ENCODE measurements at regions not wholly inside any gene's neighbourhood (a gene's known extent, or its start where the extent isn't known, plus 50 kb on each side); places are given as distances from the start of the nearest gene placed in this dataset.

DNA sequence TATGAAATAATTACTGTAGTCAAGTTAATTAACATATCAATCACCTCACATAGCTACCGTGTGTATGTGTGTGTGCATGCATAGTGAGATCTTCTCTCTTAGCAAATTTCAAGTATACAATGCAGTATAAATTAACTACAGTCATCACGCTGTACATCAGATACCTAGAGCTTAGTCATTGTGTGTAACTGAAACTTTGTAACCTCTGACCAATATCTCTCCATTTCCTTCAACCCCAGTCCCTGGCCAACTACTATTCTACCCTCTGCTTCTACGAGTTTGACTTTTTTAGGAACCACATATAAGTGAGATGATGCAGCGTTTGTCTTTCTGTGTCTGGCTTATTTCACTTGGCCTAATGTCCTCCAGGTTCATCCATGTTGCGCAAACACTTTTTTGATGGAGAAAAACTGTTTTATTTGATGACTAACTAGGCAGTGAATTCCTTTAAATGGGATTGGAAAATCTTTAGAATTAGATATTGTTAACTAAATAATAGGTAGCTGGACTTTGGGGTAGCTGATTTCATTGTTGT, 459.5 kb downstream of the DHX35 start:
- DNase-seq, result no peak

DNA sequence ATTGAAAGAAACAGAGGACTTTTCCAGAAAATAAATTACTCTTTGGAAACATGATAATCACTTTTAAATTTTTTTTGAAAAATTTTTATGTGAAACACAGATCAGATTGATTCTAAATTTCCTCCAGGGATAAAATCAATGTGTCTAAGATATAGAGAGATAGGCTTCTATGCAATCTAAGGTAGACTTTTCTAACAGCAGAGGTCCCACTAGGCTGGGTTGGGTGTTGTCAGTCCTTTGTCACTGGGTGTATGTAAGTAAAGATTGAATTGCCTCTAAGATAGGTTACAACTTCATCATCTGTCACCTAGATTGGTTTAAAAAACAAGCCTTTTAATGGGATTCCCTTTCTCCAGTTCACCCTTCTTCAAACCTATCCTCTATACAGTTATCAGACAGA, 449.9 kb downstream of the DHX35 start:
- DNase-seq, result no peak

DNA sequence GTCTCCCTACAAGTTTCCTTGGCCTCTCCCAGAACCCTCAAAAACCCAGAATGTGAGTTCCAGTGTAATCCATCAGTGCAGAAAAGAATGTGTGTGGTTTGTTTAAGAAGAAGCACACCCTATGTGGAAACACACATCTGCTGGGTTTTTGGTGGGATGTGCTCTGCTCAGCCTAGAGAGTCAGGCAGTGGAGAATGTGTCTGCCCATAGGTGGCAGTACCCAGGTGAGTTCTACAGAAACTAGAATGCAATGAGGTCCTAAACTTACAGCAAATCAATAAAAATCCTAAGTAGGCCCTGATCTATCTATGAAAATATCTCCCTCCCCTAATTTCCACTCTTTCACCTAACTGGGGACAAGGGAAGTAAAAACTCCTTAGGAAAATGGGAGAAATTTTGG, 437.3 kb downstream of the DHX35 start:
- DNase-seq, result no peak

DNA sequence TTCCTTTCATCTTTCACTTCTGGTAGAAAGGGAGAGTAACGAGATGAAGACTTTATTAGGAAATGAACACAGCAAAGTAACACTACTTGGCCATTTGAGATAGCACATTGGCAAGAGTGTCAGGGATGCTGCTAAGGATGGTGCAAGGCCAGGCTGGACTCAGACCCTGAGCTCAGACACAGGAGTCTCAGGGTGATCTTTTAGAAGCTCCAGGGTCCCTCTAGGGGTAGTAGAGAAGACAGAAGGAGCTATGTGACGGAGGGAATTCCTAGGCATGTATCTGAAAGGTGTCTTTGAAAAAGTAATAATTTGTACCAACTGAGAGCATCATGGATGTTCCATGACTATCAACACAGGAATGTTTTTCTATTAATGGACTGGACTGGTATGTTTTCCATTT, 436.5 kb downstream of the DHX35 start:
- DNase-seq, result no peak

- DNase-seq, result no peak
Measured at GRCh38 chr20:39397646-39398045, 435.5 kb downstream of the DHX35 start.

DNA sequence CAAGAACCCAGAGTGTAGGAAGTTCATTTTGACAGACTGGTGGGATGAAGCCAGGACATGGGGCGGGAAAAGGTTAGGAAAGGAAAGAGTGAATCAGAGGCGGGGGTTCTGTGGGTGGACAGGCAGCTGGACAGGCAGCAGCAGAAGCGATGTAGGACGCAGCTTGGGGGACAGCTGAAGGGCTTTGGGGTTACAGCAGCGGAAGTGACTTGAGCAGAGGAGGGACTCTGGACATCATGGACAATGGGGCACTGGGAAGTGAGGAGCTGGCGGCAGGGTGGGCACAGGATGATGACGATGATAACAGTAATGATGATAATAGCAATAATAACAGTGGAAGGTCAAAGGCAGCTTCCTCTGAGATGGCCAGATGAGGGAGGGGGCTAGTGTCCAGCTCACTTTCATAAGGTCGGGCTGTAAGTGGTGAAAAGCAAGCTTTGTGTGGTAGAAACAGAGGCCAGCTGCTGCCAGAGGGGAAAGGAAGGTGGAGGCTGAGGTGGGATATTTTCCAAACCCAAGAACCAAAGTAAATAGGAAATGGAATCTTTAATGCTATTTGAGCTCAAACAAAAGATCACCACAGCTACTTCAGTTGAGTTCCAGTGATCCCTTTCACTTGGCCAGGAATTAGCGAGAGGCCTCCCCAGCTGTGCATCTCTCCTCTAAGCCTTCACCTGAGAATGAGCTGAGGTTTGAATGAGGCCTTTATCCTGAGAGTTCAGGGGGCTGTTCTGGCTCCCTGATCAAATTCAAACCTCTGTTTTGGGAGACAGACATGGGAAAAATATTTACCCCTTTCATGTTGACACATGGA, 433.5 kb downstream of the DHX35 start:
- DNase-seq, result peak; percentile 2 to 7

- no peak for DNase-seq
Measured at GRCh38 chr20:39394461-39394860, 432.3 kb downstream of the DHX35 start.

DNA sequence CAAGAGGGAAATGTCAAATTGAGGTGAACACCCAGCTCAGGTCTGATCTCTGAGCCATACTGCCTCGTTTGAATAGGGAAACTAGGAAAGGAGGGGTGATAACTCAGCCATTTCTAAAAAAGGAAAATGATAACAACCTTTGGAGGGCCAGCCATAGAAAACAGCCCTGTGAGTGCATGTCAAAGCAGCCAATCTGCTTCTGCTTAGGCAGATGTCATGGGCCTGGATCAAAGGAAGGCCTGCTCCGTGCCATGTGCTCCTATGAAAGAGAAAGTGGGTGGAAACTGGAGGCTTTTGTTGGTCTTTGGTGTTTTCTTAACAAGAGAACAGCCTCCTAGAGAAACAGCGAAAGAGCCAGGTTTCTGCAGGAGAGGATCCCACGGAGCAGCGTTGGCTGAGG, 428.0 kb downstream of the DHX35 start:
- no peak for DNase-seq

GRCh38 chr20:39381595-39381994, 419.5 kb downstream of the DHX35 start:
- DNase-seq, result no peak

DNA sequence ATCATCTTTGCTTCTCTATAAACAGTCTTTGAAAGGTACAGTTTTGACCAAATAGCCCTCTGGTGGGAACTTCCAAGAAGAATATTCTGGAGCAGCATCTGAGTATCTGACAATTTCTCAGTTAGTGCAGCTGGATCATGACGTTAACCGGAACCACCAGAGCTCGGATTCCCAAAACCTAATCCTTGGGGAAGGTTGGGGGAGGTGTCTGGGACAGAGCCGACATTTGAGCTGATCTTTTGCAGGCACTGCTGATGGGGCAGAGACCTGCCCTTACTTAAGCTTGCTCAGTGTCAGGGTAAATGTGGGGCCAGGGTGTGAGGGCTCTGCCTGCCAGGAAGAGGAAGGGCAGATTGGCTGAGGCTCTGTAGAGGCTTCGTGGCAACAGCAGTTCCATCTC, 416.6 kb downstream of the DHX35 start:
- no peak for DNase-seq

DNA sequence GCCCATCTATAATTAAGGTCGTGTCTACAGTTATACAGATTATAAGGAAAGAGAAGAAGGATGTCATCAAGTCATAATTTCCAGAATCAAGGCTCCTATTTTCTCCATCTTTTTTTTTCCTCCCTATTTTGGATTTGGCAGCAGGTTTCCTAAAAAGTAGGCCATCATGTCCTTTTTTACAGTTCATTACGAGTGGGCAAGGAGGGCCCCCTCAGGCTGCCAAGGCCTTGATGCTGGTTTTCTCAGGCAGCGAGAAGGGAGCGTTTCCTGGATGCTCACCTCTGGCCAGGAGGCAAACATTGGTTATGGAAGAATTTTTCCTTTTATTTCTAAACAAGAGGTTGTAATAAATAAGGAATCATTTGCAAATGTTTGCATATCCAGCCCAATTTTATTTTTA, 414.6 kb downstream of the DHX35 start:
- no peak for DNase-seq

DNA sequence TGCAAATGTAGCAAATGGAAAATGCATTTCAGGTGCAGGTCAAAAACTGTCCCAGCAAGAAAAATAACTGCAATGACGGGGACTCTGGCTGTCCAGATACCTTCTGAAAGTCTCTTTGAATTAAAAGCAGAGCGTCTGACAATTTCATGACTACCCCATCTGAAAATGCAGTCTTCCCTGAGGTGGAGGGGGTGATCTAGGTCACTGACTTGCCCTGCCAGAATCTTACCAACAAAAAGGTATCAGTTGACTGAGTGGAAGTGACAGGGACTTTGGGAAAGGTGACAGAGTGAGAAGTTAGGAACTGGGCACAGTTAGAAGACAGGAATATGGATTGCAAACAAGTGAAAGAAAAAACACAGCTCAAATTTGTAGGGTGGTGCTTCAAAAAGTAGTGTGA, 402.2 kb downstream of the DHX35 start:
- DNase-seq, result no peak

DNA sequence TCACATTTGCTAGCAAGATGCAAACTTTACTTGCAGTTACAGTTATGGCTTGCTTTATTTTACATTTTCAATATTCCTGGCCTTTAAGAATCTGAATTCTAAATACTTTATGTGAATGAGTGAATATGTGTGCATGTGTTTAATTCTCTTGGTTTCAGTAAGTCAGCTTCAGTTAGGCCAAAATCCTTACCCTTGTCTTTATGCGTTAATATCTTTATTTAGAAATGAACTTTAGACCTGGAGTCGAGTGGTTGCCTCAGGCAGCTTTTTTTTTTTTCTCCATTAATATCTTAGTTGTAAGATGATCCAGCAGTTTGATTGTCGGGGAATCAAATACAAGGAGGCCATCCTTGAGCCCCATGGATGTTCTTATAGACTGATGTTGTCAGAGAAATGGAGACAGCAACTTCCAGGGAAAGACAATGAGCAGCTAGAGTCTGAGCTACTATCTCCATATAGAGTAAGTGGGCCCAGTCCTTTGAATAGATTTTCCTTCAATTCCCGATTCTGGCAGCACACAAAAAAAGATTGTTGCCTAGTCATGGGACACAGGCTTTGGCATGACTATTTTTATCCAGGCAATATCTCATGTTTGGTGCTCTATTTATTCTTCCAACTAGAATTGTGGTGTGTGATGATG, 398.0 kb downstream of the DHX35 start:
- DNase-seq, result no peak

GRCh38 chr20:39358052-39358451, 395.9 kb downstream of the DHX35 start:
- peak; percentile 20 to 26 for DNase-seq

DNA sequence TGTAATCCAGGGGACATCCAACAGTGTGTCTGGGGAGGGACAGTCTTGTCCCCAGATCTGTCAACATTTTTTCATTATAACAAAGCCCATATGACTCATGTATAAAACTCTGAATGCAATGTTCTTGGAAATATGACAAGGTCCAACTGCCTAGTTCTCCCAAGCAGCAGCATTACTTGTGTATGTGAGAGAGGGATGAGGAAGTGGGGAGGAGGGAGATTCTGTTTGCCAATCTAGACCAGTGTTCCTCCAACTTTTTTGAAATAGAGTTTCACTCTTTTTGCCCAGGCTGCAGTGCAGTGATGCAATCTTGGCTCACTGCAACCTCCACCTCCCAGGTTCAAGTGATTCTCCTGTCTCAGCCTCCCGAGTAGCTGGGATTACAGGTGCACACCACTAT, 394.8 kb downstream of the DHX35 start:
- no peak for DNase-seq

DNA sequence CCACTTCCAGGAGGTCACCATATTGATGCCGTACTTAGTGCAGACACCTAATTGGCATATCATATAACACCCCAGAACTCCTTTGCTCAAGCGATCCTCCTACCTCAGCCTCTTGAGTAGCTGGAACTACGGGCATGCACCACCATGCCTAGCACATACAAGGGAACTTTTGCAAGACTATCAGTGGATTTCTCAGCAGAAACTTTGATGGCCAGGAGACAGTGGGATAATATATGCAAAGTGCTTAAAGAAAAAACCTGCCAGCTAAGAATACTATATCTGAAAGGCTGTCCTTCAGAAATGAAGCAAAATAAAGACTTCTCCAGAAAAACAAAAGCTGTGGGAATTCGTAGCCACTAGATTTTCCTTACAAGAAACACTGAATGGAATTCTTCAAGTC, 387.1 kb downstream of the DHX35 start:
- DNase-seq, result no peak

GRCh38 chr20:39347626-39348025, 385.5 kb downstream of the DHX35 start:
- DNase-seq, result no peak

GRCh38 chr20:39342463-39342862, 380.3 kb downstream of the DHX35 start:
- DNase-seq, result no peak

DNA sequence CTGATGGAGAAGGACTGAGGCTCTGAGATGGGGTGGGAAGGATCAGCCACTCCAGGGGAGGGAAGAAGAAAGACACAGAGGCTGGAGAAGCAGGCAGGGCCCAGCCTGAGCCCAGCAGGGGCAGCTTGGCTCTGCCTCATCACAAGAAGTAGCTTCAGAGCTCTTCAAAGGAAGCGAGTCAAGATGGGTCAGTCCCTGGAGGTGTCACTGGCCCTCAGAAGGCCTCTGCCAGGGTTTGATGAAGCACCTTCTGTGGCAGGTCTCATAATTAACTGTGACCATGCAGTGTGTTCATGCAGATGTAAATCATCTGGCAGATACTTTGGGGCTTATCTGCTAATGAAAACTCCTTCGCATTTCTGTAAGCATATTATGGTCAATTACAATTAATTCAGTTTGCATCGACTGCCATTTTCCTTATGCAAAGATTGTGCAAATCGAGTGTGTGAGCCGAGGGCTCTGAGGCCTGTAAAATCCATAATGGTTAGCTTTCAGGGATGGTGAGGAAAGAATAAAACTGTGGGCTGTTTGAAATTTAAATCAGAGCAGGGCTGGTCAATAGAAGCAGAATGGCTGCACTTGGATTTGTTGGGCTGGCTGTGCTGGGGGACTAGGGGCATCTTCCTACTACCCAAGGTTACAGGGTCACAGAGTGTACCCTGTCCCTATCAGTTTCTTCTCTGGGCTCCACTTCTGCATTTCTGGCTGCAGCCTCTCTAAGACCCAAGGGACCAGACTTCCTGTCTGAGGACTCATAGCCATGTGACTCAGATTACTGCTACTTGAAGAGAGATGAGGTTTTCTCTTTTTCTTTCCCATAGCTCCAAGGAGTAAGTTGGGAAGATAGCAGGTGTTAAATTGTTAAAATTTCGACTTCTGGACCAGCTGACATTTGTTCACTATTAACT, 376.6 kb downstream of the DHX35 start:
- DNase-seq, result no peak

DNA sequence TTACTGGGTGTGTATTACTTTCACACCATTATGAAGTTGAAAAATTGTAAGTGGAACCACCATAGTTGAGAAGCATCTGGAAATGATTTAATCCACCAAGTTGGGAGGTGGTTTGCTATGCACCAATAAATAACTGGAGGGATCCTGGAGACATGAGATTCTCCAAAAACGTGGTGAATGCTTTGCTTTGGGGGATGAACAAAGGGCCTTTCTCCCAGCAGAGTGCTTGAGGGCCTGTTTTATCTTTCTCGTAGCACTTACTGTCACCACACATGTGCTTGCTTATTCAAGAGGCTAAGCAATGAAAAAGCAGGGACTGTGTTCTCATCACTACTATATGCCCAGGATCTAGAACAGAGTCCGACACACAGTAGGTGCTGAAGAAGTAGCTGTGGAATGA, 371.1 kb downstream of the DHX35 start:
- no peak for DNase-seq

DNA sequence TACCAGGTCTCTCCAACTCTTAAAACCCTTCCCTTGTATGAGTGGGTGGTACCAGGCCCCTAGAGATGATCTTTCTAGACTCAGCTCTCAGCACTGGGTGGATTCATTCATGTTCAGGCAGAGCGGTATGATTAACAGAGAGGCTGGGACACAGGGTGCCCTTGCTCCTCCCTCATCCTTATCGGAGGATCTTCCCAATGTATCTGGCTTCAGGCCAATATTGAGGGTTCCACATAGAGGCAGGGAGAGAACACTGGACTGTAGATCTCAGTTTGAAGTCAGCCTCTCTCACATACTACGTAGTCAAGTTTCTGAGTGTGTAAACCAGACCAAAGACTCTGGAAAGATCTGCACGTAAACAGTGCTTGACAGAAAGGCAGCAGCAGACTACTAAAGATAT, 366.2 kb downstream of the DHX35 start:
- no peak for DNase-seq

- no peak for DNase-seq
Measured at GRCh38 chr20:39326050-39326449, 363.9 kb downstream of the DHX35 start.
